CD4-positive, alpha-beta T cell (primary cell): ENCODE measurements at regions not wholly inside any gene's neighbourhood (a gene's known extent, or its start where the extent isn't known, plus 50 kb on each side); places are given as distances from the start of the nearest gene placed in this dataset.

Experiments
- ATAC-seq: fragments of 200-7000 bp; cut with Tn5 transposase; one replicate; pipeline ENCODE4 v1.10.0; 2022; ENCODE audit warnings: mild to moderate bottlenecking; ENCODE audit not compliant: poor library complexity
- CTCF ChIA-PET: fragments of 350-600 bp; sonication (Branson Sonifier 250); formaldehyde crosslinking; loops from one replicate; lab custom pipeline; 2021; ENCODE audit warnings: antibody characterized with exemption, inconsistent platforms; lab: Charles Lee
- POLR2A ChIA-PET: fragments of 350-600 bp; sonication (Branson Sonifier 250); formaldehyde crosslinking; loops from one replicate; lab custom pipeline; 2021; ENCODE audit warnings: antibody characterized with exemption, inconsistent platforms; lab: Charles Lee
- DNase-seq, 14 experiments: peaks; one replicate each; pipeline ENCODE4 v3.0.0-alpha.2; 2013 to 2020; ENCODE audit warnings: mixed read lengths in 2 of 14
- H3K27ac ChIP-seq, 2 donors: one replicate each; pipeline versions ENCODE4 v1.5.1 to v1.7.0; 2013; ENCODE audit warnings: low read length in 2 of 2, low read depth in 1 of 2, mild to moderate bottlenecking in 1 of 2
- H3K27me3 ChIP-seq, 2 experiments: 1 replicate in 1 of 2; 2 replicates in 1 of 2; pipeline versions ENCODE4 v1.6.1 to v1.7.0; 2013; ENCODE audit warnings: low read length in 2 of 2, control low read depth in 1 of 2, mild to moderate bottlenecking in 1 of 2, moderate library complexity in 1 of 2; ENCODE audit not compliant: insufficient read depth in 2 of 2, control insufficient read depth in 1 of 2
- H3K36me3 ChIP-seq: one replicate; pipeline ENCODE4 v1.6.1; 2013; ENCODE audit warnings: low read length, control low read depth; ENCODE audit not compliant: insufficient read depth
- H3K4me1 ChIP-seq: one replicate; pipeline ENCODE4 v1.6.1; 2013; ENCODE audit warnings: low read length, control low read depth; ENCODE audit not compliant: insufficient read depth
- H3K4me3 ChIP-seq: one replicate; pipeline ENCODE4 v1.5.1; 2013; ENCODE audit warnings: mild to moderate bottlenecking, low read length, moderate library complexity
- H3K9me3 ChIP-seq, 2 experiments: 1 replicate in 1 of 2; 2 replicates in 1 of 2; pipeline versions ENCODE4 v1.6.1 to v1.7.0; 2013; ENCODE audit warnings: low read length in 2 of 2, mild to moderate bottlenecking in 2 of 2, control low read depth in 1 of 2, moderate library complexity in 1 of 2; ENCODE audit not compliant: control insufficient read depth in 1 of 2, insufficient read depth in 1 of 2
- H3K27ac Mint-ChIP-seq: one replicate; pipeline ENCODE4 v1.8.0; 2020; ENCODE audit warnings: mixed read lengths
- H3K27me3 Mint-ChIP-seq: one replicate; pipeline ENCODE4 v1.8.0; 2021; ENCODE audit warnings: mixed read lengths
- H3K36me3 Mint-ChIP-seq: one replicate; pipeline ENCODE4 v1.8.0; 2021; ENCODE audit warnings: low read depth, mixed read lengths
- H3K4me1 Mint-ChIP-seq: one replicate; pipeline ENCODE4 v1.8.0; 2021; ENCODE audit warnings: low read depth, mixed read lengths
- H3K4me3 Mint-ChIP-seq: one replicate; pipeline ENCODE4 v1.8.0; 2020; ENCODE audit warnings: mild to moderate bottlenecking, mixed read lengths
- H3K9me3 Mint-ChIP-seq: one replicate; pipeline ENCODE4 v1.8.0; 2020; ENCODE audit warnings: mixed read lengths
- intact Hi-C, 2 experiments: fragments of 100-400 bp; cut with DNase I in 1 of 2; cut with micrococcal nuclease in 1 of 2; formaldehyde crosslinking; loops; one replicate each; pipeline versions ENCODE4 v1.15.1 to v1.9.0; 2023 to 2025; cut with DNase I, micrococcal nuclease
- TF ChIP-seq, protein P1 (sequence below): fragments of 200-600 bp; IDR thresholded peaks from one replicate; pipeline ENCODE4 v1.8.0; 2022; ENCODE audit warnings: antibody characterized with exemption, mild to moderate bottlenecking

DNA sequence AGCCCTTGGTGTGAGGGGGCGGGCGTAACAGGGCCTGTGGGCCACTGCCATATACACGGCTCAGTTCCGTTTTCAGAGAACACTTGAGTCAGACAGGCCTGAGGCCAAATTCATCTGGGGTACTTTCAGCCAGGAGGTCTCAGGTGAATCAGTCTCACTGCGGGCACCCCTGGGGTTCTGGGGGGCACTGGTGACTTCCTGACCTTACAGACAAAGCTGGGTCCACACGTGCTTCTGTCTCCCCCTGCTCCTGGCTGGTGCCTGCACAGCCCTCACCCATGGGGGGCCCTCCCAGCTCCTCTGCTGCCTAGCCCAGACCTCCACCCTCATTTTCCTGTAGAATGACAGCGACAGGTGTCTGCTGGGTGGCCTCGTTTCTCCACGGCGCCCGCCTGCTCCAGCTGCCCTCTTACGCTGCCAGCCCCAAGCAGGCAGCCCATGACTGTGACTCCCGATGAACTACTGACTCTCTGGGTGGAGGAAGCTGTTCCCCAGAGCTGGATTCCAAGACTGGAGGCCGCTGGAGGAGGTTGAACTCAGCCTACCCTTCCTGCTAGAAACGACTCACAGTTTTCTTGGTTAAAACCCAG is 374.1 kb upstream of the IRX4 start:
- ChIA-PET CTCF (no interaction called here), POLR2A (no interaction called here)
- no peaks in the 10 kb centered on the region for H3K27me3 ChIP-seq
- H3K9me3 ChIP-seq: peaks cover 0 to 37% of the 10 kb centered on the region in 2 experiments
- TF ChIP-seq, protein P1, sequence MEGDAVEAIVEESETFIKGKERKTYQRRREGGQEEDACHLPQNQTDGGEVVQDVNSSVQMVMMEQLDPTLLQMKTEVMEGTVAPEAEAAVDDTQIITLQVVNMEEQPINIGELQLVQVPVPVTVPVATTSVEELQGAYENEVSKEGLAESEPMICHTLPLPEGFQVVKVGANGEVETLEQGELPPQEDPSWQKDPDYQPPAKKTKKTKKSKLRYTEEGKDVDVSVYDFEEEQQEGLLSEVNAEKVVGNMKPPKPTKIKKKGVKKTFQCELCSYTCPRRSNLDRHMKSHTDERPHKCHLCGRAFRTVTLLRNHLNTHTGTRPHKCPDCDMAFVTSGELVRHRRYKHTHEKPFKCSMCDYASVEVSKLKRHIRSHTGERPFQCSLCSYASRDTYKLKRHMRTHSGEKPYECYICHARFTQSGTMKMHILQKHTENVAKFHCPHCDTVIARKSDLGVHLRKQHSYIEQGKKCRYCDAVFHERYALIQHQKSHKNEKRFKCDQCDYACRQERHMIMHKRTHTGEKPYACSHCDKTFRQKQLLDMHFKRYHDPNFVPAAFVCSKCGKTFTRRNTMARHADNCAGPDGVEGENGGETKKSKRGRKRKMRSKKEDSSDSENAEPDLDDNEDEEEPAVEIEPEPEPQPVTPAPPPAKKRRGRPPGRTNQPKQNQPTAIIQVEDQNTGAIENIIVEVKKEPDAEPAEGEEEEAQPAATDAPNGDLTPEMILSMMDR: no peak
- Mint-ChIP-seq H3K4me1 (no peaks in the 10 kb centered on the region), H3K36me3 (no peaks in the 10 kb centered on the region), H3K27me3 (no peaks in the 10 kb centered on the region), H3K27ac (no peak overlapping the region), H3K9me3 (no peaks in the 10 kb centered on the region), H3K4me3 (no peak overlapping the region)
- no peaks in the 10 kb centered on the region for H3K4me1 ChIP-seq
- H3K36me3 ChIP-seq: no peaks in the 10 kb centered on the region
- ATAC-seq (no peak), DNase-seq (no peak)
- intact Hi-C loops: no loop called here
- no peak overlapping the region for H3K4me3 ChIP-seq
- no peak overlapping the region for H3K27ac ChIP-seq

DNA sequence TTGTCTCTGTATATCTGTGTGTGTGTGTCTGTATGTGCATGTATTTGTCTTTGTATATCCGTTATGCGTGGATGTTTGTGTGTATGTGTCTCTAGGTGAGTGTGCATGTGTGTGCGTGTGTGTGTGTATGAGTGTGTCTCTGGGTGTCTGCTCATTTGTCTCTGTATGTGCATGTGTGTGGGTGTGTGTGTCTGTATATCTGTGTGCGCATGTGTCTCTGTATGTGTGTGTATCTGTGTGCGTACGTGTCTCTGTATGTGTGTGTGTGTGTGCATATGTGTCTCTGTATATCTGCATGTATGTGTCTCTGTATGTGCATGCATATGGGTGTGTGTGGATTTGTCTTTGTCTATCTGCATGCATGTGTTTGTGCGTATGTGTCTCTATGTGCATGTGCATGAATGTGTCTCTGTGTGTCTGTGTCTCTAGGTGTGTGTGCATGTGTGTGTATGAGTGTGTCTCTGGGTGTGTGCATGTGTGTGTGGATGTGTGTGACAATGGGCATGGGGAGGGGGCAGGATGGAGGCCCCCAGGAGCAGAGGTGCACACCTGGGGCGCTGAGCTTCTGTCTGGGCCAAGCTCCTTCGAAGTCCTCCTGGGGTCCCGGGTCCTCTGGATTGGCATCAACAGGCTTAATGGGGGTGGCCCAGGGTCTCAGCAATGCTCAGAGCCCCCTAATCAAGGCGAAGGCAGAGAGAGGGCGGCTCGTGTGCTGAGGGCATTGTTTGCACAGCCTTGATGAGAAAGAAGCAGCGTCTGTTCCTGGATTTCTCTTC is 373.4 kb upstream of the IRX4 start:
- Histone ChIP-seq H3K4me3 (no peak overlapping the region), H3K4me1 (no peaks in the 10 kb centered on the region), H3K36me3 (no peaks in the 10 kb centered on the region), H3K27ac (no peak overlapping the region), H3K9me3 (peaks cover 0 to 38% of the 10 kb centered on the region in 2 experiments), H3K27me3 (no peaks in the 10 kb centered on the region)
- intact Hi-C loops: no loop called here
- H3K9me3 Mint-ChIP-seq: no peaks in the 10 kb centered on the region
- no peaks in the 10 kb centered on the region for H3K36me3 Mint-ChIP-seq
- CTCF ChIA-PET: no interaction called here
- no peaks in the 10 kb centered on the region for H3K4me1 Mint-ChIP-seq
- TF ChIP-seq, protein P1: no peak
- POLR2A ChIA-PET: no interaction called here
- DNase-seq (no peak), ATAC-seq (no peak)
- H3K27ac Mint-ChIP-seq: no peak overlapping the region
- no peak overlapping the region for H3K4me3 Mint-ChIP-seq
- H3K27me3 Mint-ChIP-seq: no peaks in the 10 kb centered on the region

DNA sequence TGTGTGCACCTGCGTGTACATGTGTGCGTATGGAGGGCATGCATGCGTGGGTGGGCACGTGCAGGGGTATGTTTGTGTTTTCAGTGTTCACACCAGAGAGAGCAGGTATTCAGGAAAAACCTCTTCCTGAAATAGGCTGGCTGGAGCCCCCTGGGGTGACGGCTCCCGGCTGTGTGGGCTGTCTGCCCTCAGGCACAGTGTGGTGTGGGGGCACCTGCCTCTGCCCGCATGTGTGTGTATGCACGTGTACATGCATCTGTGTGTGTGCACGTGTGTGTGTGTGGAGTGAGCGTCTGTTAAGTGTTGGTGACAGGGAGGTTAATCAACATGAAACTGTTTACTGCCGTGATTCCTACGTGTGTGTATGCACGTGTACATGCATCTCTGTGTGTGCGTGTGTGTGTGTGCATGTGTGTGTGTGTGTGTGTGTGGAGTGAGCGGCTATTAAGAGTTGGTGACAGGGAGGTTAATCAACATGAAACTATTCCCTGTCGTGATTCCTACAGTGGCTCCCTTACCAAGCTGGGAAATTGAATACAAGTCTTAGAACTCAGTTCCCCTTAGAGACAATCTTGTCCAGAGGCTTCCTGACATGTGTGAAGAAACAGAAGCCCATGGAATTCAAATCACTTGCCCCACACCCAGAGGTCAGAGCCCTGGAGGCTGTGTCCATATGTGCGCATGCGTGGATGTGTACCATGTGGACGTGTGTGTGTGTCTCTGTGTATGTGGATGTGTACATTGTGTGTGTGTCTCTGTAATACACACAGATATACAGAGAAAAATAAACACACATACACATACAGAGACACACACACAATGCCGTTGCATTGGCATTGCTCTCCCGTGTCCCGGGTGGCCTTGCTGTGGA is 372.4 kb upstream of the IRX4 start:
- ChIA-PET CTCF (no interaction called here), POLR2A (no interaction called here)
- DNase-seq: no peak
- Mint-ChIP-seq H3K27ac (no peak overlapping the region), H3K27me3 (no peaks in the 10 kb centered on the region), H3K4me3 (no peak overlapping the region), H3K36me3 (no peaks in the 10 kb centered on the region), H3K9me3 (no peaks in the 10 kb centered on the region), H3K4me1 (no peaks in the 10 kb centered on the region)
- no peak for ATAC-seq
- no peak overlapping the region for H3K27ac ChIP-seq
- H3K4me3 ChIP-seq: no peak overlapping the region
- TF ChIP-seq, protein P1: no peak
- no peaks in the 10 kb centered on the region for H3K36me3 ChIP-seq
- intact Hi-C loops: no loop called here
- no peaks in the 10 kb centered on the region for H3K4me1 ChIP-seq
- peaks cover 0 to 30% of the 10 kb centered on the region in 2 experiments for H3K9me3 ChIP-seq
- no peaks in the 10 kb centered on the region for H3K27me3 ChIP-seq
